IMR-90 (cell line): ENCODE measurements at regions not wholly inside any gene's neighbourhood (a gene's known extent, or its start where the extent isn't known, plus 50 kb on each side); places are given as distances from the start of the nearest gene placed in this dataset.

Source experiments
- ATAC-seq: fragments of 200-7000 bp; cut with Tn5 transposase; 2 replicates; pipeline ENCODE4 v1.9.1; 2020; ENCODE audit warnings: low read depth, mild to moderate bottlenecking, moderate library complexity
- BruUV-seq: library from RNA; stranded (reverse); fragments of 400-500 nt; replicated peaks from 2 replicates; lab custom pipeline; 2021; lab: Mats Ljungman, UMichigan
- CTCF ChIA-PET: fragments of 300-600 bp; formaldehyde crosslinking; extraction: SDS; loops from one replicate; lab custom pipeline; 2021; ENCODE audit warnings: antibody characterized with exemption; lab: Yijun Ruan, JAX
- POLR2A ChIA-PET: fragments of 300-600 bp; sonication (Branson Sonifier 250); formaldehyde crosslinking; loops from one replicate; lab custom pipeline; 2022; ENCODE audit warnings: antibody characterized with exemption; ENCODE audit not compliant: unreplicated experiment; lab: Charles Lee
- DNase-seq: peaks from one replicate; pipeline ENCODE4 v3.0.0; 2013
- H2AFZ ChIP-seq: replicated peaks from 2 replicates; pipeline ENCODE3; 2013; ENCODE audit warnings: low read length, mild to moderate bottlenecking; ENCODE audit not compliant: poor library complexity
- H2AK5ac ChIP-seq: 2 replicates; pipeline ENCODE4 v1.6.1; 2013; ENCODE audit warnings: low read depth, low read length, inconsistent platforms
- H2AK9ac ChIP-seq: replicated peaks from 2 replicates; pipeline ENCODE3; 2013; ENCODE audit warnings: mild to moderate bottlenecking, low read depth, low read length, moderate library complexity; ENCODE audit not compliant: poor library complexity
- H2BK120ac ChIP-seq: 2 replicates; pipeline ENCODE4 v1.6.1; 2013; ENCODE audit warnings: low read depth, low read length, inconsistent platforms
- H2BK15ac ChIP-seq: 3 replicates; pipeline ENCODE4 v1.6.1; 2013; ENCODE audit warnings: low read depth, low read length, inconsistent platforms
- H2BK20ac ChIP-seq: 2 replicates; pipeline ENCODE4 v1.6.1; 2013; ENCODE audit warnings: low read depth, mild to moderate bottlenecking, inconsistent platforms, low read length, moderate library complexity
- H2BK5ac ChIP-seq: 2 replicates; pipeline ENCODE4 v1.6.1; 2013; ENCODE audit warnings: mild to moderate bottlenecking, low read depth, low read length, inconsistent platforms; ENCODE audit not compliant: poor library complexity, severe bottlenecking
- H3K14ac ChIP-seq: replicated peaks from 2 replicates; pipeline ENCODE4 v1.6.1; 2013; ENCODE audit warnings: low read depth, low read length, inconsistent platforms
- H3K18ac ChIP-seq: 2 replicates; pipeline ENCODE4 v1.6.1; 2013; ENCODE audit warnings: low read depth, low read length, control low read depth
- H3K23ac ChIP-seq: 2 replicates; pipeline ENCODE4 v1.6.1; 2013; ENCODE audit warnings: low read depth, low read length, inconsistent platforms
- H3K27ac ChIP-seq: 2 replicates; pipeline ENCODE4 v1.5.1; 2013; ENCODE audit warnings: mild to moderate bottlenecking, control low read depth, low read length; ENCODE audit not compliant: insufficient read depth
- H3K27me3 ChIP-seq: 2 replicates; pipeline ENCODE4 v1.6.1; 2013; ENCODE audit warnings: low read length; ENCODE audit not compliant: control insufficient read depth, insufficient read depth
- H3K36me3 ChIP-seq: 2 replicates; pipeline ENCODE4 v1.6.1; 2013; ENCODE audit warnings: low read length, mixed read lengths; ENCODE audit not compliant: control insufficient read depth, insufficient read depth
- H3K4ac ChIP-seq: 2 replicates; pipeline ENCODE4 v1.6.1; 2013; ENCODE audit warnings: low read depth, low read length, inconsistent platforms
- H3K4me1 ChIP-seq: 2 replicates; pipeline ENCODE4 v1.6.1; 2013; ENCODE audit warnings: low read length, mixed read lengths; ENCODE audit not compliant: control insufficient read depth, insufficient read depth
- H3K4me2 ChIP-seq: 2 replicates; pipeline ENCODE4 v1.6.1; 2013; ENCODE audit warnings: low read depth, mild to moderate bottlenecking, control low read depth, low read length, moderate library complexity
- H3K4me3 ChIP-seq: 2 replicates; pipeline ENCODE4 v1.5.1; 2013; ENCODE audit warnings: low read depth, mild to moderate bottlenecking, control low read depth, low read length, moderate library complexity; ENCODE audit not compliant: insufficient read depth
- H3K56ac ChIP-seq: 2 replicates; pipeline ENCODE4 v1.6.1; 2013; ENCODE audit warnings: low read length, inconsistent platforms; ENCODE audit not compliant: insufficient read depth; ENCODE audit errors: extremely low read depth
- H3K79me1 ChIP-seq, 2 experiments: 2 replicates each; pipeline ENCODE4 v1.6.1; 2013; ENCODE audit warnings: low read length in 2 of 2, inconsistent platforms in 1 of 2, low read depth in 1 of 2
- H3K9ac ChIP-seq: 2 replicates; pipeline ENCODE4 v1.6.1; 2013; ENCODE audit warnings: low read depth, low read length, control low read depth
- H3K9me1 ChIP-seq: 2 replicates; pipeline ENCODE4 v1.6.1; 2013; ENCODE audit warnings: low read length, inconsistent platforms; ENCODE audit not compliant: insufficient read depth
- H3K9me3 ChIP-seq: 2 replicates; pipeline ENCODE4 v1.6.1; 2013; ENCODE audit warnings: low read length; ENCODE audit not compliant: control insufficient read depth, insufficient read depth
- H4K20me1 ChIP-seq: 2 replicates; pipeline ENCODE4 v1.6.1; 2013; ENCODE audit warnings: low read length, inconsistent platforms; ENCODE audit not compliant: insufficient read depth
- H4K5ac ChIP-seq: 2 replicates; pipeline ENCODE4 v1.6.1; 2013; ENCODE audit warnings: mild to moderate bottlenecking, low read depth, low read length, control low read depth
- H4K8ac ChIP-seq, 2 experiments: 2 replicates each; pipeline ENCODE4 v1.6.1; 2013; ENCODE audit warnings: low read depth in 2 of 2, low read length in 2 of 2, control low read depth in 1 of 2, inconsistent platforms in 1 of 2
- H4K91ac ChIP-seq: 2 replicates; pipeline ENCODE4 v1.6.1; 2013; ENCODE audit warnings: low read depth, low read length, inconsistent platforms; ENCODE audit not compliant: insufficient read depth
- BHLHE40 ChIP-seq: fragments of 150-350 bp; IDR thresholded peaks from 2 replicates; pipeline ENCODE4 v1.6.1; 2016; ENCODE audit warnings: mild to moderate bottlenecking, low read depth, low read length
- CHD1 ChIP-seq: IDR thresholded peaks from 2 replicates; pipeline ENCODE4 v1.6.1; 2012; ENCODE audit warnings: low read depth, low read length, improper control_type of control experiment
- MAFK ChIP-seq: IDR thresholded peaks from 2 replicates; pipeline ENCODE4 v1.6.1; 2012; ENCODE audit warnings: low read depth, low read length, improper control_type of control experiment
- MAZ ChIP-seq: IDR thresholded peaks from 2 replicates; pipeline ENCODE4 v1.6.1; 2012; ENCODE audit warnings: low read depth, mild to moderate bottlenecking, low read length, improper control_type of control experiment, moderate library complexity, borderline replicate concordance
- RCOR1 ChIP-seq: IDR thresholded peaks from 2 replicates; pipeline ENCODE4 v1.6.1; 2012; ENCODE audit warnings: mild to moderate bottlenecking, low read length, improper control_type of control experiment; ENCODE audit not compliant: insufficient replicate concordance
- RFX5 ChIP-seq: IDR thresholded peaks from 2 replicates; pipeline ENCODE4 v1.8.0; 2012; ENCODE audit warnings: low read depth, mild to moderate bottlenecking, low read length, moderate library complexity
- dilution Hi-C: fragments of 300-500 bp; cut with HindIII; formaldehyde crosslinking; loops from one replicate; pipeline ENCODE4 v1.14.3; 2018; ENCODE audit warnings: low sequenced_read_pairs; ENCODE audit not compliant: unreplicated experiment
- in situ Hi-C: fragments of 300-500 bp; cut with MboI; formaldehyde crosslinking; loops from 3 replicates; pipeline ENCODE4 v1.14.3; 2019; ENCODE audit warnings: low sequenced_read_pairs, inconsistent platforms, mixed read lengths
- intact Hi-C: fragments of 100-400 bp; cut with micrococcal nuclease; formaldehyde crosslinking; loops from 2 replicates; pipeline ENCODE4 v1.10.0; 2022
- TF ChIP-seq, protein P1 (sequence below): conservative IDR thresholded peaks from 2 replicates; pipeline ENCODE4 v1.5.1; 2012; ENCODE audit warnings: mild to moderate bottlenecking, low read depth, low read length, improper control_type of control experiment

DNA sequence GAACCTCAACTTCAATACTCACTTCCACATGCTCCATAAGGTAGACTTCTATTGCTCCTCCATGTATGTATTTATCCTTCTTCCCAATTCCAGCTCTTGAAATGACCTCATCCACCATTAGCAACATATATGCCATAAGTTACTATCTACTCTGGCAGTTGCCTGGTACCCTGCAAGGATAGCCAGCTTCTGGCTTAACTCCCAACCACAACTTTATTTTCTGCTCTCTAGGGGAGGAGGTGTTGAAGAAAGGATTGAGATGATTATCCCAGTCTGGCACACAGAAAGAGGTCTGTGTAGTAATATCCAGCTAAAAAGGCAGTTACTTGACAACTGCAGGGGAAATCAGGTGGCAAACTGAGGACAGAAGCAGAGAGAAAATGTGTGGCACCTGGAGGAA lies 71.5 kb upstream of the MDM1 start:
- H2BK20ac ChIP-seq: no peak overlapping the region
- H3K14ac ChIP-seq: no peak overlapping the region
- H3K4me3 ChIP-seq: no peak overlapping the region
- BruUV-seq: no TSS peak
- no peak overlapping the region for H4K91ac ChIP-seq
- H2AK5ac ChIP-seq: no peak overlapping the region
- no peak overlapping the region for H3K56ac ChIP-seq
- ChIA-PET CTCF (interaction anchor here (1.2 kb wide), 1 partner anchor 16 kb away, joined by 4 read pairs; no protein-coding TSS in a partner anchor), POLR2A (no interaction called here)
- no peak overlapping the region for H3K18ac ChIP-seq
- H3K79me1 ChIP-seq: no peaks in the 10 kb centered on the region; a peak in 1 of 4 replicates
- no peaks in the 10 kb centered on the region for H3K36me3 ChIP-seq
- no peak overlapping the region for H2AK9ac ChIP-seq
- peaks cover 5% of the 10 kb centered on the region for H3K4me1 ChIP-seq
- H3K9me1 ChIP-seq: peaks cover 4% of the 10 kb centered on the region; the same call in 1 of the 2 replicates
- no peak overlapping the region for H2BK15ac ChIP-seq
- H3K4ac ChIP-seq: no peak overlapping the region
- in situ Hi-C loops: no loop called here
- H2BK5ac ChIP-seq: no peak overlapping the region
- H3K4me2 ChIP-seq: no peak overlapping the region
- ATAC-seq (no peak), DNase-seq (no peak)
- TF ChIP-seq CHD1 (no peak), RFX5 (no peak), MAFK (no peak), BHLHE40 (no peak), RCOR1 (no peak), MAZ (no peak)
- TF ChIP-seq, protein P1, sequence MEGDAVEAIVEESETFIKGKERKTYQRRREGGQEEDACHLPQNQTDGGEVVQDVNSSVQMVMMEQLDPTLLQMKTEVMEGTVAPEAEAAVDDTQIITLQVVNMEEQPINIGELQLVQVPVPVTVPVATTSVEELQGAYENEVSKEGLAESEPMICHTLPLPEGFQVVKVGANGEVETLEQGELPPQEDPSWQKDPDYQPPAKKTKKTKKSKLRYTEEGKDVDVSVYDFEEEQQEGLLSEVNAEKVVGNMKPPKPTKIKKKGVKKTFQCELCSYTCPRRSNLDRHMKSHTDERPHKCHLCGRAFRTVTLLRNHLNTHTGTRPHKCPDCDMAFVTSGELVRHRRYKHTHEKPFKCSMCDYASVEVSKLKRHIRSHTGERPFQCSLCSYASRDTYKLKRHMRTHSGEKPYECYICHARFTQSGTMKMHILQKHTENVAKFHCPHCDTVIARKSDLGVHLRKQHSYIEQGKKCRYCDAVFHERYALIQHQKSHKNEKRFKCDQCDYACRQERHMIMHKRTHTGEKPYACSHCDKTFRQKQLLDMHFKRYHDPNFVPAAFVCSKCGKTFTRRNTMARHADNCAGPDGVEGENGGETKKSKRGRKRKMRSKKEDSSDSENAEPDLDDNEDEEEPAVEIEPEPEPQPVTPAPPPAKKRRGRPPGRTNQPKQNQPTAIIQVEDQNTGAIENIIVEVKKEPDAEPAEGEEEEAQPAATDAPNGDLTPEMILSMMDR: no peak
- no peak overlapping the region for H4K5ac ChIP-seq
- H3K9ac ChIP-seq: no peak overlapping the region
- H4K8ac ChIP-seq: no peak overlapping the region
- H3K27ac ChIP-seq: no peak overlapping the region
- H3K23ac ChIP-seq: no peak overlapping the region
- no peaks in the 10 kb centered on the region for H4K20me1 ChIP-seq
- no peak overlapping the region for H2BK120ac ChIP-seq
- H3K9me3 ChIP-seq: no peaks in the 10 kb centered on the region
- dilution Hi-C loops: no loop called here
- H2AFZ ChIP-seq: no peak overlapping the region
- H3K27me3 ChIP-seq: no peaks in the 10 kb centered on the region
- intact Hi-C loops: no loop called here
